22Rv1 (cell line): ENCODE measurements at regions not wholly inside any gene's neighbourhood (a gene's known extent, or its start where the extent isn't known, plus 50 kb on each side); places are given as distances from the start of the nearest gene placed in this dataset.

ENCODE experiments used
- CTCF ChIP-seq: fragments of 450-650 bp; IDR thresholded peaks from 2 replicates; pipeline ENCODE4 v1.5.1; 2017; ENCODE audit warnings: mild to moderate bottlenecking
- ZFX ChIP-seq: fragments of 450-650 bp; IDR thresholded peaks from 2 replicates; pipeline ENCODE4 v1.6.1; 2017; ENCODE audit warnings: antibody characterized with exemption, borderline replicate concordance

GRCh38 chr6:56760842-56761241 is 118.2 kb upstream of the DST start:
- TF ChIP-seq CTCF (no peak), ZFX (no peak)
